WTC11 (cell line): ENCODE measurements at regions not wholly inside any gene's neighbourhood (a gene's known extent, or its start where the extent isn't known, plus 50 kb on each side); places are given as distances from the start of the nearest gene placed in this dataset.

Source experiments
- ATAC-seq: fragments of 200-7000 bp; cut with Tn5 transposase; 2 replicates; pipeline ENCODE4 v1.10.0; 2021; ENCODE audit warnings: mild to moderate bottlenecking, moderate library complexity
- CTCF ChIA-PET: fragments of 300-600 bp; sonication (Branson Sonifier 250); formaldehyde crosslinking; loops from one replicate; lab custom pipeline; 2021; ENCODE audit warnings: antibody characterized with exemption; lab: Charles Lee
- POLR2A ChIA-PET: fragments of 350-600 bp; sonication (Branson Sonifier 250); formaldehyde crosslinking; loops from one replicate; lab custom pipeline; 2021; ENCODE audit warnings: antibody characterized with exemption; lab: Charles Lee
- DNase-seq: peaks from one replicate; pipeline ENCODE4 v3.0.0; 2021; ENCODE audit warnings: low spot score
- H3K27ac Mint-ChIP-seq: 2 replicates; pipeline ENCODE4 v1.8.0; 2021; ENCODE audit warnings: mixed read lengths
- H3K27me3 Mint-ChIP-seq: 2 replicates; pipeline ENCODE4 v1.8.0; 2021; ENCODE audit warnings: low read depth, mild to moderate bottlenecking, moderate library complexity, mixed read lengths
- H3K36me3 Mint-ChIP-seq: 2 replicates; pipeline ENCODE4 v1.8.0; 2021; ENCODE audit warnings: mixed read lengths
- H3K4me1 Mint-ChIP-seq: 2 replicates; pipeline ENCODE4 v1.8.0; 2022; ENCODE audit warnings: mixed read lengths
- H3K4me3 Mint-ChIP-seq: 2 replicates; pipeline ENCODE4 v1.8.0; 2021; ENCODE audit warnings: mild to moderate bottlenecking, moderate library complexity, mixed read lengths
- H3K9me3 Mint-ChIP-seq: 2 replicates; pipeline ENCODE4 v1.8.0; 2021; ENCODE audit warnings: mixed read lengths
- ESRRA ChIP-seq: sonication (generic); formaldehyde crosslinking; IDR thresholded peaks from 2 replicates; pipeline ENCODE4 v1.8.1; 2022; ENCODE audit warnings: mild to moderate bottlenecking, missing genetic modification reagents, borderline replicate concordance
- NR2C2 ChIP-seq: sonication (generic); formaldehyde crosslinking; IDR thresholded peaks from 2 replicates; pipeline ENCODE4 v1.8.0; 2022; ENCODE audit warnings: mild to moderate bottlenecking, missing genetic modification reagents
- PRRX2 ChIP-seq: fragments of 250-450 bp; sonication (Bioruptor Pico); IDR thresholded peaks from 2 replicates; pipeline ENCODE4 v1.8.0; 2021; ENCODE audit warnings: mild to moderate bottlenecking
- SP1 ChIP-seq: sonication (generic); formaldehyde crosslinking; conservative IDR thresholded peaks from 2 replicates; pipeline ENCODE4 v1.8.1; 2022; ENCODE audit warnings: missing genetic modification reagents
- TEAD1 ChIP-seq: sonication (generic); formaldehyde crosslinking; IDR thresholded peaks from 2 replicates; pipeline ENCODE4 v1.8.0; 2022; ENCODE audit warnings: mild to moderate bottlenecking, missing genetic modification reagents
- ZNF416 ChIP-seq: fragments of 250-450 bp; sonication (Bioruptor Pico); IDR thresholded peaks from 2 replicates; pipeline ENCODE4 v1.9.0; 2021; ENCODE audit warnings: mild to moderate bottlenecking, inconsistent platforms
- TF ChIP-seq, protein P1 (sequence below): fragments of 250-450 bp; sonication (Bioruptor Pico); IDR thresholded peaks from 2 replicates; pipeline ENCODE4 v1.9.0; 2021; ENCODE audit warnings: mild to moderate bottlenecking
- TF ChIP-seq, protein P2 (sequence below): sonication (generic); formaldehyde crosslinking; IDR thresholded peaks from 2 replicates; pipeline ENCODE4 v1.8.1; 2023; ENCODE audit warnings: mild to moderate bottlenecking, moderate library complexity, missing genetic modification reagents
- TF ChIP-seq, protein P3 (sequence below): sonication (generic); formaldehyde crosslinking; IDR thresholded peaks from 2 replicates; pipeline ENCODE4 v1.8.1; 2023; ENCODE audit warnings: mild to moderate bottlenecking, missing genetic modification reagents
- TF ChIP-seq, protein P4 (sequence below): fragments of 250-450 bp; sonication (Bioruptor Pico); conservative IDR thresholded peaks from 2 replicates; pipeline ENCODE4 v1.9.0; 2021; ENCODE audit warnings: mild to moderate bottlenecking
- TF ChIP-seq, protein P5 (sequence below): sonication (generic); formaldehyde crosslinking; IDR thresholded peaks from 2 replicates; pipeline ENCODE4 v1.8.0; 2023; ENCODE audit warnings: missing genetic modification reagents, mild to moderate bottlenecking, borderline replicate concordance

DNA sequence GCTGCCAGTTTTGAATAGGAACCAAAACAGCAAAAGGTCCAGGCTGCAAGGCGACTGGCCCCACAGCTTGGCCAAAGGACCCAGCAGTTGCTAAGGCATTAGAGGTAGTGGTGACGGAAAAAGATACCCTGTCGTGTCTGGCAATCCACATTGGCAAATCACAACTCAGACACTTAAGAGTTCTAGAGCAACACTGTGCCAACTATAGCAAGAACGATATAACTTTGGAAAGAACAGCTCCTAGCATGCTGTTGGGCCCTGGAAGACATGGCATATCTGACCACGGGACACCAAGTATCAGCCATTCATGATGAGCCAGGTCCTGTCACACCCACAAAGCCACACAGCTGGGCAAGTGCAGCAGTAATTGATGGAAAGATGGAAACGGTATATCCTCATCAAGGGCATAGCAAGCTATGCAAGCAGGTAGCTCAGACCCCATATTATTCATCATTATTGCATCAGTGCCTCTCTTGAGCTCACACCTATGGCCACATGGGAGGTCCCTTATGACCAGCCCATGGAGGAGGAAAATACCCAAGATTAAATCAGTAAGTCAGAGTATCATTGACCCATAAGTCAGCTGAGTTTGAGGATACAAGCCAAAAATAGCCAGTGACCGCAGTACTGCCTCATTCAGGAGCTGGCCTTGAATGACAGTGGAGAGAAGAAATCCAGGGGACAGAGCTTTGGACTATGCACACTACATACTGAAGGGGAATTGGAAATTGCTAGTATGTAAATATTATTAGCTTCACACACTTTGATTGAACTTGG is 221.2 kb downstream of the SETD4 start (continued):
- TF ChIP-seq, protein P1, sequence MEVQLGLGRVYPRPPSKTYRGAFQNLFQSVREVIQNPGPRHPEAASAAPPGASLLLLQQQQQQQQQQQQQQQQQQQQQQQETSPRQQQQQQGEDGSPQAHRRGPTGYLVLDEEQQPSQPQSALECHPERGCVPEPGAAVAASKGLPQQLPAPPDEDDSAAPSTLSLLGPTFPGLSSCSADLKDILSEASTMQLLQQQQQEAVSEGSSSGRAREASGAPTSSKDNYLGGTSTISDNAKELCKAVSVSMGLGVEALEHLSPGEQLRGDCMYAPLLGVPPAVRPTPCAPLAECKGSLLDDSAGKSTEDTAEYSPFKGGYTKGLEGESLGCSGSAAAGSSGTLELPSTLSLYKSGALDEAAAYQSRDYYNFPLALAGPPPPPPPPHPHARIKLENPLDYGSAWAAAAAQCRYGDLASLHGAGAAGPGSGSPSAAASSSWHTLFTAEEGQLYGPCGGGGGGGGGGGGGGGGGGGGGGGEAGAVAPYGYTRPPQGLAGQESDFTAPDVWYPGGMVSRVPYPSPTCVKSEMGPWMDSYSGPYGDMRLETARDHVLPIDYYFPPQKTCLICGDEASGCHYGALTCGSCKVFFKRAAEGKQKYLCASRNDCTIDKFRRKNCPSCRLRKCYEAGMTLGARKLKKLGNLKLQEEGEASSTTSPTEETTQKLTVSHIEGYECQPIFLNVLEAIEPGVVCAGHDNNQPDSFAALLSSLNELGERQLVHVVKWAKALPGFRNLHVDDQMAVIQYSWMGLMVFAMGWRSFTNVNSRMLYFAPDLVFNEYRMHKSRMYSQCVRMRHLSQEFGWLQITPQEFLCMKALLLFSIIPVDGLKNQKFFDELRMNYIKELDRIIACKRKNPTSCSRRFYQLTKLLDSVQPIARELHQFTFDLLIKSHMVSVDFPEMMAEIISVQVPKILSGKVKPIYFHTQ (CRISPR knock-in tag) = no peak
- TF ChIP-seq, protein P2, sequence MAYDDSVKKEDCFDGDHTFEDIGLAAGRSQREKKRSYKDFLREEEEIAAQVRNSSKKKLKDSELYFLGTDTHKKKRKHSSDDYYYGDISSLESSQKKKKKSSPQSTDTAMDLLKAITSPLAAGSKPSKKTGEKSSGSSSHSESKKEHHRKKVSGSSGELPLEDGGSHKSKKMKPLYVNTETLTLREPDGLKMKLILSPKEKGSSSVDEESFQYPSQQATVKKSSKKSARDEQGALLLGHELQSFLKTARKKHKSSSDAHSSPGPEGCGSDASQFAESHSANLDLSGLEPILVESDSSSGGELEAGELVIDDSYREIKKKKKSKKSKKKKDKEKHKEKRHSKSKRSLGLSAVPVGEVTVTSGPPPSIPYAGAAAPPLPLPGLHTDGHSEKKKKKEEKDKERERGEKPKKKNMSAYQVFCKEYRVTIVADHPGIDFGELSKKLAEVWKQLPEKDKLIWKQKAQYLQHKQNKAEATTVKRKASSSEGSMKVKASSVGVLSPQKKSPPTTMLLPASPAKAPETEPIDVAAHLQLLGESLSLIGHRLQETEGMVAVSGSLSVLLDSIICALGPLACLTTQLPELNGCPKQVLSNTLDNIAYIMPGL (CRISPR knock-in tag) = no peak
- TF ChIP-seq, protein P3, sequence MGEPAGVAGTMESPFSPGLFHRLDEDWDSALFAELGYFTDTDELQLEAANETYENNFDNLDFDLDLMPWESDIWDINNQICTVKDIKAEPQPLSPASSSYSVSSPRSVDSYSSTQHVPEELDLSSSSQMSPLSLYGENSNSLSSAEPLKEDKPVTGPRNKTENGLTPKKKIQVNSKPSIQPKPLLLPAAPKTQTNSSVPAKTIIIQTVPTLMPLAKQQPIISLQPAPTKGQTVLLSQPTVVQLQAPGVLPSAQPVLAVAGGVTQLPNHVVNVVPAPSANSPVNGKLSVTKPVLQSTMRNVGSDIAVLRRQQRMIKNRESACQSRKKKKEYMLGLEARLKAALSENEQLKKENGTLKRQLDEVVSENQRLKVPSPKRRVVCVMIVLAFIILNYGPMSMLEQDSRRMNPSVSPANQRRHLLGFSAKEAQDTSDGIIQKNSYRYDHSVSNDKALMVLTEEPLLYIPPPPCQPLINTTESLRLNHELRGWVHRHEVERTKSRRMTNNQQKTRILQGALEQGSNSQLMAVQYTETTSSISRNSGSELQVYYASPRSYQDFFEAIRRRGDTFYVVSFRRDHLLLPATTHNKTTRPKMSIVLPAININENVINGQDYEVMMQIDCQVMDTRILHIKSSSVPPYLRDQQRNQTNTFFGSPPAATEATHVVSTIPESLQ (CRISPR knock-in tag) = no peak

DNA sequence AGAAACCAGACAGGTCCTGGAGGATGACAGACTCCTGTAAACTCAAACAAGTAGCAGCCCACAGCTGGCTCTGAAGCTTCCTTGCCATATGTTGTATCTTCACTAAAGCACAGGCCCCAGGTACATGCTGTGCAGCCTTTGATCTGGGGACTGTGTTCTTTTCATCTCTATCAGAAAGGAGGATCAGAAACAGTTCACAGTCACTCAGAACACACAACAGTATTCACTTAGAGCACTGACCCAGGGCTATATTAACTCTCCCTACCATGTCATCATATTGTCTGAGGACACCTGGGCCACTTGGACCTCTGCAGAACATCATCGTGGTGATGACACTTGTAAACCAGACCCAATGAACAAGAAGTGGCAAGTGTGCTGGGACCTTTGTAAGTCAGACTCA is 222.0 kb downstream of the SETD4 start:
- Mint-ChIP-seq H3K4me3 (no peak overlapping the region), H3K36me3 (no peaks in the 10 kb centered on the region), H3K4me1 (peaks cover 3% of the 10 kb centered on the region; the same call in 1 of the 2 replicates), H3K27me3 (no peaks in the 10 kb centered on the region), H3K9me3 (no peaks in the 10 kb centered on the region), H3K27ac (no peak overlapping the region)
- ATAC-seq (no peak), DNase-seq (no peak)
- TF ChIP-seq, protein P4, sequence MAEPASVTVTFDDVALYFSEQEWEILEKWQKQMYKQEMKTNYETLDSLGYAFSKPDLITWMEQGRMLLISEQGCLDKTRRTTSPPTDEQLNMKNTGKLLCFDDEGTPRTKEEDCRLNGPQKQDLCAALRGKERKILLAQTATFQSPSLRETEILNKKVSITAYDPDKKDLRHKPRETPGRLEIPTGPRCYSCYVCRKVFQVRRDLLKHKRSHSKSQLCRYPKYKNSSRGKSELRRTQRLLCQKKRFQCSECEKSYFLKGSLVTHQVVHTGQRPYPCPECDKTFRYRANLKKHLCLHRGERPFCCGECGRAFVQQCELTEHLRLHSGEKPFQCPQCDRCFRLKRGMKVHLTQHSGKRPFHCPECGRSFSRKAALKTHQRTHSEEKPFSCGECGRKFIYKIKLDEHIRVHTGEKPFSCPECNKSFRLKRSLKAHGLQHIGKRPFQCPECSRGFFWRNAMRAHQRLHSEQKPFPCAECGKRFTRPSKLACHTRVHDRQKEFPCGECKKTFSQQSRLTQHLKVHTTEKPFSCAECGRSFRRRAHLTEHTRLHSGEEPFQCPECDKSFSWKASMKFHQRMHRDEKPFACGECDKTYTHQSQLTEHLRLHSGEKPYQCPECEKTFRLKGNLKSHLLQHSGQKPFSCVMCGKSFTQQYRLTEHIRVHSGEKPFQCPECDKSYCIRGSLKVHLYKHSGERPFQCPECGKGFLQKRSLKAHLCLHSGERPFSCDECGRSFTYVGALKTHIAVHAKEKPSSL = no peak
- TF ChIP-seq TEAD1 (CRISPR knock-in tag) (no peak), SP1 (no peak), PRRX2 (CRISPR knock-in tag) (no peak), ESRRA (no peak)
- TF ChIP-seq, protein P3 (CRISPR knock-in tag) = no peak
- CTCF ChIA-PET = interaction anchor here (0.6 to 2.9 kb wide), 4 partner anchors 209 to 1093 kb away, joined by 3 to 30 read pairs (median 6); no protein-coding TSS in a partner anchor
- POLR2A ChIA-PET = no interaction called here

DNA sequence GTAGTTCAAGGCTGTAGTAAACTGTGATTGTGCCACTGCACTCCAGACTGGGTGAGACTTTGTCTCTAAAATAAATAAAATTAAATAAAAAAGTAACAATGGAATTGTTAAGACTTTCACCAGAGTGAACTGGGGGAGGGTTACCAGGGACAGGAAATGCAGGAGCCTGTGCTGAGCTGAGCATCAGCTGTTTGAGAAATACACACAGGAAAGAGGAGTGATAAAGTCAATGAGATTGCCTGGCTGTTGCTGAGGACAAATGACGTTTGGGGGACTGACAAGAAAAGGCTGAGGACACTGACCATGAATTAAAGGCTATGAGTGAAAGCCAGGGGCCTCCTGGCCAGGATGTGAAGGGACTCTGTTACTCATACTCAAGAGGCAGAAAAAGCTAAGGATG is 226.3 kb downstream of the SETD4 start:
- no peak overlapping the region for H3K27ac Mint-ChIP-seq
- peaks cover 9% of the 10 kb centered on the region for H3K4me1 Mint-ChIP-seq
- DNase-seq (no peak), ATAC-seq (no peak)
- ChIA-PET CTCF (no interaction called here), POLR2A (interaction anchor here (0.8 kb wide), 1 partner anchor 1144 kb away, joined by 3 read pairs; no protein-coding TSS in a partner anchor)
- H3K36me3 Mint-ChIP-seq = no peaks in the 10 kb centered on the region
- peaks cover 5% of the 10 kb centered on the region for H3K9me3 Mint-ChIP-seq
- no peaks in the 10 kb centered on the region for H3K27me3 Mint-ChIP-seq
- no peak overlapping the region for H3K4me3 Mint-ChIP-seq
- TF ChIP-seq NR2C2 (no peak), ZNF416 (no peak)
- TF ChIP-seq, protein P2 (CRISPR knock-in tag) = no peak
- TF ChIP-seq, protein P5, sequence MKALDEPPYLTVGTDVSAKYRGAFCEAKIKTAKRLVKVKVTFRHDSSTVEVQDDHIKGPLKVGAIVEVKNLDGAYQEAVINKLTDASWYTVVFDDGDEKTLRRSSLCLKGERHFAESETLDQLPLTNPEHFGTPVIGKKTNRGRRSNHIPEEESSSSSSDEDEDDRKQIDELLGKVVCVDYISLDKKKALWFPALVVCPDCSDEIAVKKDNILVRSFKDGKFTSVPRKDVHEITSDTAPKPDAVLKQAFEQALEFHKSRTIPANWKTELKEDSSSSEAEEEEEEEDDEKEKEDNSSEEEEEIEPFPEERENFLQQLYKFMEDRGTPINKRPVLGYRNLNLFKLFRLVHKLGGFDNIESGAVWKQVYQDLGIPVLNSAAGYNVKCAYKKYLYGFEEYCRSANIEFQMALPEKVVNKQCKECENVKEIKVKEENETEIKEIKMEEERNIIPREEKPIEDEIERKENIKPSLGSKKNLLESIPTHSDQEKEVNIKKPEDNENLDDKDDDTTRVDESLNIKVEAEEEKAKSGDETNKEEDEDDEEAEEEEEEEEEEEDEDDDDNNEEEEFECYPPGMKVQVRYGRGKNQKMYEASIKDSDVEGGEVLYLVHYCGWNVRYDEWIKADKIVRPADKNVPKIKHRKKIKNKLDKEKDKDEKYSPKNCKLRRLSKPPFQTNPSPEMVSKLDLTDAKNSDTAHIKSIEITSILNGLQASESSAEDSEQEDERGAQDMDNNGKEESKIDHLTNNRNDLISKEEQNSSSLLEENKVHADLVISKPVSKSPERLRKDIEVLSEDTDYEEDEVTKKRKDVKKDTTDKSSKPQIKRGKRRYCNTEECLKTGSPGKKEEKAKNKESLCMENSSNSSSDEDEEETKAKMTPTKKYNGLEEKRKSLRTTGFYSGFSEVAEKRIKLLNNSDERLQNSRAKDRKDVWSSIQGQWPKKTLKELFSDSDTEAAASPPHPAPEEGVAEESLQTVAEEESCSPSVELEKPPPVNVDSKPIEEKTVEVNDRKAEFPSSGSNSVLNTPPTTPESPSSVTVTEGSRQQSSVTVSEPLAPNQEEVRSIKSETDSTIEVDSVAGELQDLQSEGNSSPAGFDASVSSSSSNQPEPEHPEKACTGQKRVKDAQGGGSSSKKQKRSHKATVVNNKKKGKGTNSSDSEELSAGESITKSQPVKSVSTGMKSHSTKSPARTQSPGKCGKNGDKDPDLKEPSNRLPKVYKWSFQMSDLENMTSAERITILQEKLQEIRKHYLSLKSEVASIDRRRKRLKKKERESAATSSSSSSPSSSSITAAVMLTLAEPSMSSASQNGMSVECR (CRISPR knock-in tag) = no peak
